ENCODE measurements at regions not wholly inside any gene's neighbourhood (a gene's known extent, or its start where the extent isn't known, plus 50 kb on each side); places are given as distances from the start of the nearest gene placed in this dataset.
"Not testable (repeated sequence)": the region's sequence is repeated elsewhere in the genome, so short reads cannot be mapped to it uniquely, and the experiment has no call there.

GRCh38 chr16:16561532-16561931 is 182.6 kb downstream of the NPIPA7 start:
- H3K9me3 ChIP-seq (ENCODE audit: control insufficient read depth, low read length); ATAC-seq; H3K27ac ChIP-seq (ENCODE audit: low read length); H3K4me3 ChIP-seq (ENCODE audit: low read length); H3K4me1 ChIP-seq (ENCODE audit: control insufficient read depth, insufficient read depth, low read length); H3K27me3 ChIP-seq (ENCODE audit: control insufficient read depth, insufficient read depth); DNase-seq; intact Hi-C loops (cut with DNase I): not testable (repeated sequence)
- WGBS = 55% methylated on average over 5 of the region's 5 CpGs

DNA sequence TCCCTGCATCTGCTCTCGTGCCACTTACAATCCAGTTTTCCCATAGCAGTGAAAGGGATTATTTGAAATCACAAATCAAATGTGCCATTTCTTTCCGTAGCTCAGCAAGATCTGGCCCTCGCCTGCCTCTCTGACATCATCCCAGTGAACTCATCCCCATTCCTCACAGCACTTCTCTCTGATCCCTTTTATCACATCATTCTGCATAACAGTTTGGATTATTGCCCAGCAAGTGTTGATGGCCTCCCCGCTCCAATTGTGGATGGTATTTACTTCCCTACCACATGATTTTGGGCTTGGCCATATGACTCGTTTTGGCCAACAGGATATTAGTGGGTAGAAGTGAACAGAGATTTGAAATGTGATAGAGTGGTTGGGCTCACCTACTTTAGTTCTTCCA is 185.0 kb downstream of the NPIPA7 start:
- ATAC-seq; DNase-seq; intact Hi-C loops (cut with DNase I); H3K27me3 ChIP-seq (ENCODE audit: control insufficient read depth, insufficient read depth); H3K4me1 ChIP-seq (ENCODE audit: control insufficient read depth, insufficient read depth, low read length); H3K9me3 ChIP-seq (ENCODE audit: control insufficient read depth, low read length); H3K4me3 ChIP-seq (ENCODE audit: low read length); H3K27ac ChIP-seq (ENCODE audit: low read length): not testable (repeated sequence)
- WGBS = no CpG with 5 or more reads among the region's 5 CpGs

- WGBS = no CpG with 5 or more reads among the region's 7 CpGs
- H3K4me1 ChIP-seq (ENCODE audit: control insufficient read depth, insufficient read depth, low read length); H3K4me3 ChIP-seq (ENCODE audit: low read length); H3K9me3 ChIP-seq (ENCODE audit: control insufficient read depth, low read length); intact Hi-C loops (cut with DNase I); ATAC-seq; H3K27ac ChIP-seq (ENCODE audit: low read length); H3K27me3 ChIP-seq (ENCODE audit: control insufficient read depth, insufficient read depth); DNase-seq: not testable (repeated sequence)
These were observed 186.4 kb downstream of the NPIPA7 start for GRCh38 chr16:16565326-16565725.

- H3K27me3 ChIP-seq (ENCODE audit: control insufficient read depth, insufficient read depth); H3K4me3 ChIP-seq (ENCODE audit: low read length); H3K27ac ChIP-seq (ENCODE audit: low read length); intact Hi-C loops (cut with DNase I); H3K9me3 ChIP-seq (ENCODE audit: control insufficient read depth, low read length); H3K4me1 ChIP-seq (ENCODE audit: control insufficient read depth, insufficient read depth, low read length): not testable (repeated sequence)
- DNase-seq (peak in 2 of 3 donors; percentile 34 to 51), ATAC-seq (peak; percentile 56 to 58)
- 7% methylated on average over 5 of the region's 5 CpGs for WGBS
These were observed 191.1 kb downstream of the NPIPA7 start for GRCh38 chr16:16570055-16570454.

GRCh38 chr16:16570874-16571273 is 191.9 kb downstream of the NPIPA7 start:
- 55% methylated on average over 2 of the region's 2 CpGs for WGBS

GRCh38 chr16:16572130-16572774 is 193.3 kb downstream of the NPIPA7 start:
- H3K4me3 ChIP-seq (ENCODE audit: low read length); H3K27me3 ChIP-seq (ENCODE audit: control insufficient read depth, insufficient read depth); ATAC-seq; H3K9me3 ChIP-seq (ENCODE audit: control insufficient read depth, low read length); intact Hi-C loops (cut with DNase I); H3K4me1 ChIP-seq (ENCODE audit: control insufficient read depth, insufficient read depth, low read length); H3K27ac ChIP-seq (ENCODE audit: low read length); DNase-seq: not testable (repeated sequence)
- WGBS = 79% methylated on average over 9 of the region's 10 CpGs

More at GRCh38 chr16:16570874-16571273, 191.9 kb downstream of the NPIPA7 start:
- H3K27ac ChIP-seq (ENCODE audit: low read length); H3K4me1 ChIP-seq (ENCODE audit: control insufficient read depth, insufficient read depth, low read length); ATAC-seq; H3K4me3 ChIP-seq (ENCODE audit: low read length); H3K27me3 ChIP-seq (ENCODE audit: control insufficient read depth, insufficient read depth); DNase-seq; intact Hi-C loops (cut with DNase I); H3K9me3 ChIP-seq (ENCODE audit: control insufficient read depth, low read length): not testable (repeated sequence)

DNA sequence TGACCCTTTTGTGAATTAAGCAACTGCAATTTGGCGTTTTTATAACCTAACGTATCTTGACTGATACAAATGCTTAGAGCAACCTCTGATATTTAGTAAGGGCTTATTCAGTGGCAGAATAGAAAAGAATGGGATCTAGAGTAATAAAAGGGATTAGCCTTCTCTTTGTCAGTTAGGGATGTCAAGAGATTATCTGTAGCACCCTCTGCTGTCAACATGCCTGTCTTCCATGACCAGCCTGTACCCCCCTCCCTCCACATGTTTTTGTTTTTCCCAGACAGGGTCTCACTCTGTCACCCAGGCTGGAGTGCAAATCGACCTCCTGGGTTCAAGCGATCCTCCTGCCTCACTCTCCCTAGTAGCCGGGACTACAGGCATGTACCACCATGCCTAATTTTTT is 198.1 kb downstream of the NPIPA7 start:
- ATAC-seq; intact Hi-C loops (cut with DNase I); H3K27me3 ChIP-seq (ENCODE audit: control insufficient read depth, insufficient read depth); H3K4me3 ChIP-seq (ENCODE audit: low read length); DNase-seq; H3K4me1 ChIP-seq (ENCODE audit: control insufficient read depth, insufficient read depth, low read length); H3K27ac ChIP-seq (ENCODE audit: low read length); H3K9me3 ChIP-seq (ENCODE audit: control insufficient read depth, low read length): not testable (repeated sequence)
- 55% methylated on average over 5 of the region's 5 CpGs for WGBS

- intact Hi-C loops (cut with DNase I) = no loop called here
- H3K4me3 ChIP-seq (ENCODE audit: low read length) = no peak overlapping the region
- DNase-seq (no peak), ATAC-seq (no peak)
- no peak overlapping the region for H3K27ac ChIP-seq (ENCODE audit: low read length)
- 93% methylated on average over 5 of the region's 5 CpGs for WGBS
- no peaks in the 10 kb centered on the region for H3K9me3 ChIP-seq (ENCODE audit: control insufficient read depth, low read length)
- no peaks in the 10 kb centered on the region for H3K4me1 ChIP-seq (ENCODE audit: control insufficient read depth, insufficient read depth, low read length)
- H3K27me3 ChIP-seq (ENCODE audit: control insufficient read depth, insufficient read depth) = no peaks in the 10 kb centered on the region
These were observed 199.8 kb downstream of the NPIPA7 start for GRCh38 chr16:16578701-16579100.

DNA sequence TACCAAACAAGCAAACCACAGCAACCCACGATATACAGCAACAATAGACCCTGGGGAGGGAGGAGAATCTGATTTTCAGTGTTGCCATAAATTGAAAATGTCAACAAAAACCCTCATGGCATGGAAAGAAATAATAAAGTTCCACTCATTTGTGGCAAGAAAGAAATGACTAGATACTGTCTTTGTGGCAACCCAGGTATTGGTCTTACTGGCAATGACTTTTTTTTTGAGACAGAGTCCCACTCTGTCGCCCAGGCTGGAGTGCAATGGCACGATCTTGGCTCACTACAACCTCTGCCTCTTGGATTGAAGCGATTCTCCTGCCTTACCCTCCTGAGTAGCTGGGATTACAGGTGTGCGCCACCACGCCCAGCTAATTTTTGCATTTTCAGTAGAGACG is 204.0 kb downstream of the NPIPA7 start:
- H3K9me3 ChIP-seq (ENCODE audit: control insufficient read depth, low read length); ATAC-seq; DNase-seq; H3K27me3 ChIP-seq (ENCODE audit: control insufficient read depth, insufficient read depth); H3K4me3 ChIP-seq (ENCODE audit: low read length); H3K4me1 ChIP-seq (ENCODE audit: control insufficient read depth, insufficient read depth, low read length); intact Hi-C loops (cut with DNase I); H3K27ac ChIP-seq (ENCODE audit: low read length): not testable (repeated sequence)
- WGBS = 86% methylated on average over 7 of the region's 7 CpGs

GRCh38 chr16:16586073-16586651 is 207.2 kb downstream of the NPIPA7 start:
- H3K9me3 ChIP-seq (ENCODE audit: control insufficient read depth, low read length); intact Hi-C loops (cut with DNase I); H3K4me1 ChIP-seq (ENCODE audit: control insufficient read depth, insufficient read depth, low read length); H3K4me3 ChIP-seq (ENCODE audit: low read length); H3K27ac ChIP-seq (ENCODE audit: low read length); H3K27me3 ChIP-seq (ENCODE audit: control insufficient read depth, insufficient read depth); DNase-seq; ATAC-seq: not testable (repeated sequence)
- 71% methylated on average over 6 of the region's 7 CpGs for WGBS

DNA sequence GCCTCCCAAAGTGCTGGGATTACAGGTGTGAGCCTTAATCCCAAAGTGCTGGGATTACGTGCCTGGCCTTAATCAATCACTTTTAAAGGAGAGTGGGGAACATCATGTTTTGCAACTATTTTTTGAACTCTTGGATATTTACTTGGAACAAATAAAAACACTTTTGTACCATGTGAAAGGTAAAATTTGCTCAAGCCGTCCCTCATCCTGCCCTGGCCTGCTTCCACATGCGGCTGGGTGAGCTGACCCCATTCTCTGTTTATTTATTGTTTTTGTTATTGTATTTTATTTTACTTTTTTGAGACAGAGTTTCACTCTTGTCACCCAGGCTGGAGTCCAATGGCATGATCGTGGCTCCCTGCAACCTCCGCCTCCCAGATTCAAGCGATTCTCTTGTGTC is 208.0 kb downstream of the NPIPA7 start:
- H3K4me3 ChIP-seq (ENCODE audit: low read length); intact Hi-C loops (cut with DNase I); H3K4me1 ChIP-seq (ENCODE audit: control insufficient read depth, insufficient read depth, low read length); H3K9me3 ChIP-seq (ENCODE audit: control insufficient read depth, low read length); DNase-seq; ATAC-seq; H3K27ac ChIP-seq (ENCODE audit: low read length); H3K27me3 ChIP-seq (ENCODE audit: control insufficient read depth, insufficient read depth): not testable (repeated sequence)
- WGBS = 88% methylated on average over 4 of the region's 6 CpGs
